ENCODE measurements at regions not wholly inside any gene's neighbourhood (a gene's known extent, or its start where the extent isn't known, plus 50 kb on each side); places are given as distances from the start of the nearest gene placed in this dataset.

- DNase-seq (ENCODE audit: low spot score): no peak
- TF ChIP-seq CTCF (conservative IDR thresholded peaks at IDR 0.05; ENCODE audit: low read depth): no peak
- H3K27ac ChIP-seq: no peak overlapping the region
- ChIA-PET POLR2A (ENCODE audit: low non-redundant PET) (no interaction called here), CTCF (interaction anchor here (1.8 kb wide), 1 partner anchor 8 kb away, joined by 9 read pairs; no protein-coding TSS in a partner anchor)
These were observed 56.0 kb upstream of the LRPPRC start for GRCh38 chr2:44051593-44052347.

- no peak overlapping the region for H3K27ac ChIP-seq
- CTCF ChIA-PET: interaction anchor here (1.8 kb wide), 1 partner anchor 8 kb away, joined by 9 read pairs; no protein-coding TSS in a partner anchor
- POLR2A ChIA-PET (ENCODE audit: low non-redundant PET): no interaction called here
- no peak for TF ChIP-seq CTCF (conservative IDR thresholded peaks at IDR 0.05; ENCODE audit: low read depth)
- no peak for DNase-seq (ENCODE audit: low spot score)
These were observed 56.8 kb upstream of the LRPPRC start for GRCh38 chr2:44052584-44052983.

- no peak for TF ChIP-seq CTCF (conservative IDR thresholded peaks at IDR 0.05; ENCODE audit: low read depth)
- DNase-seq (ENCODE audit: low spot score): no peak
- ChIA-PET CTCF (interaction anchor here (1.8 kb wide), 1 partner anchor 9 kb away, joined by 9 read pairs; no protein-coding TSS in a partner anchor), POLR2A (ENCODE audit: low non-redundant PET) (no interaction called here)
- H3K27ac ChIP-seq: no peak overlapping the region
These were observed 57.3 kb upstream of the LRPPRC start for GRCh38 chr2:44053052-44053451.

- CTCF ChIA-PET: interaction anchor here (0.6 to 2.6 kb wide), 2 partner anchors 9 to 232 kb away, joined by 3 to 9 read pairs (median 8); no protein-coding TSS in a partner anchor
- POLR2A ChIA-PET (ENCODE audit: low non-redundant PET): no interaction called here
- no peak for DNase-seq (ENCODE audit: low spot score)
- no peak overlapping the region for H3K27ac ChIP-seq
- no peak for TF ChIP-seq CTCF (conservative IDR thresholded peaks at IDR 0.05; ENCODE audit: low read depth)
These were observed 57.7 kb upstream of the LRPPRC start for GRCh38 chr2:44053456-44053855.

- CTCF ChIA-PET: interaction anchor here (2.6 kb wide), 1 partner anchor 11 kb away, joined by 8 read pairs; no protein-coding TSS in a partner anchor
These were observed 59.4 kb upstream of the LRPPRC start for GRCh38 chr2:44055229-44055628.

GRCh38 chr2:44055664-44056063 lies 59.9 kb upstream of the LRPPRC start:
- no peak for DNase-seq (ENCODE audit: low spot score)
- TF ChIP-seq CTCF (conservative IDR thresholded peaks at IDR 0.05; ENCODE audit: low read depth): no peak
- POLR2A ChIA-PET (ENCODE audit: low non-redundant PET): no interaction called here
- CTCF ChIA-PET: interaction anchor here (2.6 kb wide), 1 partner anchor 12 kb away, joined by 8 read pairs; no protein-coding TSS in a partner anchor
- H3K27ac ChIP-seq: no peak overlapping the region

More at GRCh38 chr2:44055229-44055628, 59.4 kb upstream of the LRPPRC start:
- DNase-seq (ENCODE audit: low spot score): no peak
- H3K27ac ChIP-seq: no peak overlapping the region
- POLR2A ChIA-PET (ENCODE audit: low non-redundant PET): no interaction called here
- no peak for TF ChIP-seq CTCF (conservative IDR thresholded peaks at IDR 0.05; ENCODE audit: low read depth)

Measured in RWPE1 (cell line).